WTC11 (cell line): ENCODE measurements at regions not wholly inside any gene's neighbourhood (a gene's known extent, or its start where the extent isn't known, plus 50 kb on each side); places are given as distances from the start of the nearest gene placed in this dataset.

ENCODE experiments used
- ATAC-seq: fragments of 200-7000 bp; cut with Tn5 transposase; 2 replicates; pipeline ENCODE4 v1.10.0; 2021; ENCODE audit warnings: mild to moderate bottlenecking, moderate library complexity
- CTCF ChIA-PET: fragments of 300-600 bp; sonication (Branson Sonifier 250); formaldehyde crosslinking; loops from one replicate; lab custom pipeline; 2021; ENCODE audit warnings: antibody characterized with exemption; lab: Charles Lee
- POLR2A ChIA-PET: fragments of 350-600 bp; sonication (Branson Sonifier 250); formaldehyde crosslinking; loops from one replicate; lab custom pipeline; 2021; ENCODE audit warnings: antibody characterized with exemption; lab: Charles Lee
- DNase-seq: peaks from one replicate; pipeline ENCODE4 v3.0.0; 2021; ENCODE audit warnings: low spot score
- H3K27ac Mint-ChIP-seq: 2 replicates; pipeline ENCODE4 v1.8.0; 2021; ENCODE audit warnings: mixed read lengths
- H3K27me3 Mint-ChIP-seq: 2 replicates; pipeline ENCODE4 v1.8.0; 2021; ENCODE audit warnings: low read depth, mild to moderate bottlenecking, moderate library complexity, mixed read lengths
- H3K36me3 Mint-ChIP-seq: 2 replicates; pipeline ENCODE4 v1.8.0; 2021; ENCODE audit warnings: mixed read lengths
- H3K4me1 Mint-ChIP-seq: 2 replicates; pipeline ENCODE4 v1.8.0; 2022; ENCODE audit warnings: mixed read lengths
- H3K4me3 Mint-ChIP-seq: 2 replicates; pipeline ENCODE4 v1.8.0; 2021; ENCODE audit warnings: mild to moderate bottlenecking, moderate library complexity, mixed read lengths
- H3K9me3 Mint-ChIP-seq: 2 replicates; pipeline ENCODE4 v1.8.0; 2021; ENCODE audit warnings: mixed read lengths
- ATF6 ChIP-seq: sonication (generic); formaldehyde crosslinking; IDR thresholded peaks from 2 replicates; pipeline ENCODE4 v1.8.1; 2023; ENCODE audit warnings: mild to moderate bottlenecking, missing genetic modification reagents
- E2F1 ChIP-seq: sonication (generic); formaldehyde crosslinking; IDR thresholded peaks from 2 replicates; pipeline ENCODE4 v1.8.0; 2022; ENCODE audit warnings: mild to moderate bottlenecking, missing genetic modification reagents
- E2F4 ChIP-seq: sonication (generic); formaldehyde crosslinking; IDR thresholded peaks from 2 replicates; pipeline ENCODE4 v1.8.1; 2022; ENCODE audit warnings: low read depth, mild to moderate bottlenecking, moderate library complexity, missing genetic modification reagents, borderline replicate concordance
- GRHL2 ChIP-seq: fragments of 250-450 bp; sonication (Bioruptor Pico); IDR thresholded peaks from 2 replicates; pipeline ENCODE4 v1.8.0; 2022; ENCODE audit warnings: mild to moderate bottlenecking, moderate library complexity; ENCODE audit not compliant: insufficient replicate concordance, severe bottlenecking
- JUN ChIP-seq: sonication (generic); formaldehyde crosslinking; IDR thresholded peaks from 2 replicates; pipeline ENCODE4 v1.8.0; 2023; ENCODE audit warnings: mild to moderate bottlenecking, missing genetic modification reagents
- MYBL2 ChIP-seq: sonication (generic); formaldehyde crosslinking; IDR thresholded peaks from 2 replicates; pipeline ENCODE4 v1.8.1; 2023; ENCODE audit warnings: mild to moderate bottlenecking, moderate library complexity, missing genetic modification reagents
- NFATC4 ChIP-seq: fragments of 250-450 bp; sonication (Bioruptor Pico); IDR thresholded peaks from 2 replicates; pipeline ENCODE4 v1.9.0; 2021; ENCODE audit warnings: mild to moderate bottlenecking
- NFE2L1 ChIP-seq: sonication (generic); formaldehyde crosslinking; IDR thresholded peaks from 2 replicates; pipeline ENCODE4 v1.8.1; 2023; ENCODE audit warnings: missing genetic modification reagents
- NR3C1 ChIP-seq: sonication (generic); formaldehyde crosslinking; conservative IDR thresholded peaks from 2 replicates; pipeline ENCODE4 v1.8.1; 2023; ENCODE audit warnings: low read depth, mild to moderate bottlenecking, missing genetic modification reagents
- RORB ChIP-seq: fragments of 250-450 bp; sonication (Bioruptor Pico); IDR thresholded peaks from 2 replicates; pipeline ENCODE4 v1.9.0; 2021; ENCODE audit warnings: mild to moderate bottlenecking
- SMAD3 ChIP-seq: sonication (generic); formaldehyde crosslinking; IDR thresholded peaks from 2 replicates; pipeline ENCODE4 v1.8.0; 2022; ENCODE audit warnings: missing genetic modification reagents, mild to moderate bottlenecking, borderline replicate concordance
- TEAD4 ChIP-seq: sonication (generic); formaldehyde crosslinking; IDR thresholded peaks from 2 replicates; pipeline ENCODE4 v1.8.0; 2022; ENCODE audit warnings: mild to moderate bottlenecking, missing genetic modification reagents
- TP53 ChIP-seq: sonication (generic); formaldehyde crosslinking; IDR thresholded peaks from 2 replicates; pipeline ENCODE4 v1.8.1; 2023; ENCODE audit warnings: mild to moderate bottlenecking, missing genetic modification reagents
- ZNF121 ChIP-seq: sonication (generic); formaldehyde crosslinking; IDR thresholded peaks from 2 replicates; pipeline ENCODE4 v1.8.0; 2023; ENCODE audit warnings: missing genetic modification reagents
- TF ChIP-seq, protein P1 (sequence below): sonication (generic); formaldehyde crosslinking; IDR thresholded peaks from 2 replicates; pipeline ENCODE4 v1.8.0; 2023; ENCODE audit warnings: mild to moderate bottlenecking, missing genetic modification reagents
- TF ChIP-seq, protein P2 (sequence below): sonication (generic); formaldehyde crosslinking; IDR thresholded peaks from 2 replicates; pipeline ENCODE4 v1.8.1; 2023; ENCODE audit warnings: mild to moderate bottlenecking, missing genetic modification reagents, moderate library complexity
- TF ChIP-seq, protein P3 (sequence below): sonication (generic); formaldehyde crosslinking; IDR thresholded peaks from 2 replicates; pipeline ENCODE4 v1.8.0; 2022; ENCODE audit warnings: mild to moderate bottlenecking, missing genetic modification reagents

- no peak for TF ChIP-seq JUN (CRISPR knock-in tag)
- TF ChIP-seq ZNF121 (CRISPR knock-in tag), result no peak
- TF ChIP-seq E2F1, result no peak
- Mint-ChIP-seq H3K27ac (no peak overlapping the region), H3K27me3 (peaks cover 9% of the 10 kb centered on the region), H3K9me3 (no peaks in the 10 kb centered on the region), H3K4me3 (no peak overlapping the region), H3K36me3 (no peaks in the 10 kb centered on the region), H3K4me1 (peaks cover 3% of the 10 kb centered on the region; the same call in 1 of the 2 replicates)
- ChIA-PET POLR2A (no interaction called here), CTCF (no interaction called here)
- ATAC-seq (no peak), DNase-seq (no peak)
Observed at GRCh38 chr4:136551753-136552152, 980.5 kb downstream of the PCDH18 start.

DNA sequence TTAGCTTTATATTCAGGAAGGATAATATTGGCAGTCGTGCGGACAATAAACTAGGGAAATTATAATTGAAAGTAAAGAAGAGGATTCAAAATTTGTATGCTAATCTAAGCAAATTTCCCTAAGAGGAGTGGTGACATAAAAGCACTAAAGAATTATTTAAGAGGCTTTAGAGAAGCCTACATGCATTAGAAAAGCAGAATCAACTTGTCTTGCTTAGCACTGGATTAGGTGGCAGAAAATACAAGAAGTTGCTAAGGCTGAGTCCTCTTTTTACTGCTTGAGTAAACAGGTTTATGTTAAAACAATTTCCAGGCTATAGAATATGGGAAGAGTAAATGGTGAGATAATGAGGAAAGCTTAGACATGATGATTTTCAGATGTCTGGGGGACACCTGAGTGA is 991.5 kb downstream of the PCDH18 start:
- peaks cover 32% of the 10 kb centered on the region for H3K4me1 Mint-ChIP-seq
- peaks cover 40% of the 10 kb centered on the region for H3K27me3 Mint-ChIP-seq
- H3K36me3 Mint-ChIP-seq, result no peaks in the 10 kb centered on the region
- DNase-seq (no peak), ATAC-seq (no peak)
- H3K27ac Mint-ChIP-seq, result no peak overlapping the region
- POLR2A ChIA-PET, result interaction anchor here (0.8 kb wide), 1 partner anchor 41 kb away, joined by 3 read pairs; no protein-coding TSS in a partner anchor
- CTCF ChIA-PET, result no interaction called here
- TF ChIP-seq GRHL2 (CRISPR knock-in tag) (no peak), NR3C1 (CRISPR knock-in tag) (no peak), NFATC4 (no peak), SMAD3 (CRISPR knock-in tag) (no peak), TP53 (CRISPR knock-in tag) (no peak), E2F4 (CRISPR knock-in tag) (no peak), MYBL2 (no peak), NFE2L1 (CRISPR knock-in tag) (no peak), RORB (no peak), TEAD4 (CRISPR knock-in tag) (no peak), ATF6 (CRISPR knock-in tag) (no peak)
- TF ChIP-seq, protein P1, sequence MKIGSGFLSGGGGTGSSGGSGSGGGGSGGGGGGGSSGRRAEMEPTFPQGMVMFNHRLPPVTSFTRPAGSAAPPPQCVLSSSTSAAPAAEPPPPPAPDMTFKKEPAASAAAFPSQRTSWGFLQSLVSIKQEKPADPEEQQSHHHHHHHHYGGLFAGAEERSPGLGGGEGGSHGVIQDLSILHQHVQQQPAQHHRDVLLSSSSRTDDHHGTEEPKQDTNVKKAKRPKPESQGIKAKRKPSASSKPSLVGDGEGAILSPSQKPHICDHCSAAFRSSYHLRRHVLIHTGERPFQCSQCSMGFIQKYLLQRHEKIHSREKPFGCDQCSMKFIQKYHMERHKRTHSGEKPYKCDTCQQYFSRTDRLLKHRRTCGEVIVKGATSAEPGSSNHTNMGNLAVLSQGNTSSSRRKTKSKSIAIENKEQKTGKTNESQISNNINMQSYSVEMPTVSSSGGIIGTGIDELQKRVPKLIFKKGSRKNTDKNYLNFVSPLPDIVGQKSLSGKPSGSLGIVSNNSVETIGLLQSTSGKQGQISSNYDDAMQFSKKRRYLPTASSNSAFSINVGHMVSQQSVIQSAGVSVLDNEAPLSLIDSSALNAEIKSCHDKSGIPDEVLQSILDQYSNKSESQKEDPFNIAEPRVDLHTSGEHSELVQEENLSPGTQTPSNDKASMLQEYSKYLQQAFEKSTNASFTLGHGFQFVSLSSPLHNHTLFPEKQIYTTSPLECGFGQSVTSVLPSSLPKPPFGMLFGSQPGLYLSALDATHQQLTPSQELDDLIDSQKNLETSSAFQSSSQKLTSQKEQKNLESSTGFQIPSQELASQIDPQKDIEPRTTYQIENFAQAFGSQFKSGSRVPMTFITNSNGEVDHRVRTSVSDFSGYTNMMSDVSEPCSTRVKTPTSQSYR (CRISPR knock-in tag), result no peak
- TF ChIP-seq, protein P2, sequence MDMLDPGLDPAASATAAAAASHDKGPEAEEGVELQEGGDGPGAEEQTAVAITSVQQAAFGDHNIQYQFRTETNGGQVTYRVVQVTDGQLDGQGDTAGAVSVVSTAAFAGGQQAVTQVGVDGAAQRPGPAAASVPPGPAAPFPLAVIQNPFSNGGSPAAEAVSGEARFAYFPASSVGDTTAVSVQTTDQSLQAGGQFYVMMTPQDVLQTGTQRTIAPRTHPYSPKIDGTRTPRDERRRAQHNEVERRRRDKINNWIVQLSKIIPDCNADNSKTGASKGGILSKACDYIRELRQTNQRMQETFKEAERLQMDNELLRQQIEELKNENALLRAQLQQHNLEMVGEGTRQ, result no peak
- TF ChIP-seq, protein P3, sequence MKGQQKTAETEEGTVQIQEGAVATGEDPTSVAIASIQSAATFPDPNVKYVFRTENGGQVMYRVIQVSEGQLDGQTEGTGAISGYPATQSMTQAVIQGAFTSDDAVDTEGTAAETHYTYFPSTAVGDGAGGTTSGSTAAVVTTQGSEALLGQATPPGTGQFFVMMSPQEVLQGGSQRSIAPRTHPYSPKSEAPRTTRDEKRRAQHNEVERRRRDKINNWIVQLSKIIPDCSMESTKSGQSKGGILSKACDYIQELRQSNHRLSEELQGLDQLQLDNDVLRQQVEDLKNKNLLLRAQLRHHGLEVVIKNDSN (CRISPR knock-in tag), result no peak
- no peaks in the 10 kb centered on the region for H3K9me3 Mint-ChIP-seq
- no peak overlapping the region for H3K4me3 Mint-ChIP-seq
